HG03575 (cell line): ENCODE measurements at regions not wholly inside any gene's neighbourhood (a gene's known extent, or its start where the extent isn't known, plus 50 kb on each side); places are given as distances from the start of the nearest gene placed in this dataset.
"Not testable (repeated sequence)": the region's sequence is repeated elsewhere in the genome, so short reads cannot be mapped to it uniquely, and the experiment has no call there.

Experiments used
- ATAC-seq: cut with Tn5 transposase; IDR thresholded peaks from one replicate; pipeline ENCODE4 v1.9.1; 2021; ENCODE audit not compliant: unreplicated experiment, insufficient number of reproducible peaks, low FRiP score; ENCODE audit errors: extremely low read depth

- ATAC-seq: no peak
Observed at GRCh38 chr2:142445023-142445422, 314.2 kb upstream of the LRP1B start.

- ATAC-seq: no peak
Observed at GRCh38 chr2:142435847-142436246, 305.0 kb upstream of the LRP1B start.

GRCh38 chr2:142426064-142426463 is 295.2 kb upstream of the LRP1B start:
- ATAC-seq: no peak

GRCh38 chr2:142425551-142425950 is 294.7 kb upstream of the LRP1B start:
- ATAC-seq: no peak

- ATAC-seq: no peak
Observed at GRCh38 chr2:142423603-142424002, 292.8 kb upstream of the LRP1B start.

- ATAC-seq: no peak
Observed at GRCh38 chr2:142422769-142423168, 292.0 kb upstream of the LRP1B start.

- no peak for ATAC-seq
Observed at GRCh38 chr2:142422041-142422440, 291.2 kb upstream of the LRP1B start.

GRCh38 chr2:142418699-142419098 is 287.9 kb upstream of the LRP1B start:
- not testable (repeated sequence) for ATAC-seq

GRCh38 chr2:142416996-142417395 is 286.2 kb upstream of the LRP1B start:
- ATAC-seq: no peak

- no peak for ATAC-seq
Observed at GRCh38 chr2:142415461-142415860, 284.6 kb upstream of the LRP1B start.

GRCh38 chr2:142398212-142398611 is 267.4 kb upstream of the LRP1B start:
- ATAC-seq: no peak

GRCh38 chr2:142395291-142395690 is 264.5 kb upstream of the LRP1B start:
- no peak for ATAC-seq

- ATAC-seq: no peak
Observed at GRCh38 chr2:142380372-142380771, 249.6 kb upstream of the LRP1B start.

GRCh38 chr2:142362069-142362468 is 231.3 kb upstream of the LRP1B start:
- ATAC-seq: not testable (repeated sequence)

GRCh38 chr2:142347751-142348150 is 216.9 kb upstream of the LRP1B start:
- ATAC-seq: no peak

GRCh38 chr2:142339261-142339660 is 208.4 kb upstream of the LRP1B start:
- ATAC-seq: no peak

GRCh38 chr2:142332196-142332595 is 201.4 kb upstream of the LRP1B start:
- no peak for ATAC-seq

GRCh38 chr2:142330458-142330857 is 199.6 kb upstream of the LRP1B start:
- no peak for ATAC-seq

GRCh38 chr2:142325870-142326269 is 195.1 kb upstream of the LRP1B start:
- ATAC-seq: no peak

GRCh38 chr2:142323206-142323605 is 192.4 kb upstream of the LRP1B start:
- no peak for ATAC-seq

- ATAC-seq: no peak
Observed at GRCh38 chr2:142321706-142322280, 191.0 kb upstream of the LRP1B start.
